ENCODE measurements at regions not wholly inside any gene's neighbourhood (a gene's known extent, or its start where the extent isn't known, plus 50 kb on each side); places are given as distances from the start of the nearest gene placed in this dataset.
"Not testable (repeated sequence)": the region's sequence is repeated elsewhere in the genome, so short reads cannot be mapped to it uniquely, and the experiment has no call there.

DNA sequence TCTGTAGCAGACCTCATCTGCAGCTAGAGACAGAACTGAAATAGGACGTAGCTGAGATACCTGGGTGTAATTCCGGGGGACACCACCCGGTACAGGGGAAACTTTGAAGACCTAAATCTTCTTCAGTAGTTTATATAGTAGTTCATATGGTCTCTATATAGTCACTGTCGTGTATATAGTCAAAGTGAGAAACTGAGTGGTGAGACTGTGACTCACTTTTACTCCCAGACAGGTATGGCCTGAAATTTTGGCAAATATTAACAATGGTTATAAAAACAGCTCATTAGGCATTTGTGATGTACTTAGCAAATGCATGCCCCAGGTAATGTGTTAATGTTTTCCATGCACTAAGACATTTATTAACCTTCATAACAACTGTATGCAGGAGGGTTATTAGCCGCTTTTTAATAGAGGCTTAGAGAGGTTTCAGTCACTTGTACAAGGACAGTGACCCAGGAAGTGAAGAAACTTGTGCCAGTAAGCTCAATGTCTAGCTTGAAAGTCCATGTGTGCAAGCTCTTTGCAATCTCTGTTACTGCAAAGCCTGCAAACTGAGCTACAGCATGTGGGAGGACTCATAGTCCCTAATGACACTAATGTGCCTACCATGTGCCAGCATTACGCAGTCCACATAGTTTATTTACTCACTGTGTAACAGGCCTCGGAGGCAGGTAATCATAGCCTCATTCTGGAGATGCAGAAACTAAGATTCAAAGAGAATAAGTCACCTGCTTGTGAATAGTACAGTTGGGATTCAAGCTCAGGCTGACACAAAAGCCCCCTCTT lies 165.4 kb upstream of the CHD6 start:
- no peak for DNase-seq

GRCh38 chr20:41782730-41783406 lies 164.7 kb upstream of the CHD6 start:
- no peak for DNase-seq

DNA sequence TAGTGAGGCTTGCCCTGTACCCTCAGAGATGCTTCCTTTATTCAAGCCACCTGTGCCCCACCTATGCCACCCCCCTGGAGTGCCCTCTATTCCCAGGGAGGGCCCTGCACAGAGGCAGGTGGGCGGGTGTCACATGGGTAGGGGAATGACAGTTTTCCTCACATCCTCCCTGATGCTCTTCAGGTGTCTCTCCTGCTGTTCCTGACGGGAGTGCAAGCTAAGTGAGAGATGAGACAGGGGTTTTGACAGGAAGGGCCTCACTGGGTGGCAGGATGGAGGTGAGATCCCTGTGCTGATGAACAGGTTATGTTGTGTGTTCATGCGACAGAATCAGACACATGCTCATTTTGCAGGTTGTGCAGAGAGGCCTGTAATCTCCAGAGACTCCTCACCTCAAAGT lies 164.1 kb upstream of the CHD6 start:
- no peak for DNase-seq

GRCh38 chr20:41776421-41776820 lies 158.2 kb upstream of the CHD6 start:
- DNase-seq, result no peak

DNA sequence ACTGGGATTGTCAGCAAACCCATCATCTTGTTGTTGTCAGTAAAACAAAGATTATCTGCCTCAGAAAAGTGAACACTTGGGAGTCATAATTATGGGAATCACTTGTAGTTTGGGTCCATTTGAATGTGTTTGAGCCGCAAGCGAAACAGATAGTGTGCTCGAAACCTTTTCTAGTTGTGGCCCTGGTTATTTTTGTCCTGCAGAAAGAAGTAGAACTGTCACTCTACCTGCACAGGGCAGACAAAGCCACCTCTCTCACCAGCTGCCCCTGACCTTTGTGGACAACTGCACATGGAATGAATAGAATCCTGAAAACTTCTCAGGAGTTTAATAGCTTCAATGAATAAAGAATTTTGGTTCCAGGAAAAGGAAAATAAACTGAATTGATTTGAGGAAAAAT lies 156.1 kb upstream of the CHD6 start:
- no peak for DNase-seq

DNA sequence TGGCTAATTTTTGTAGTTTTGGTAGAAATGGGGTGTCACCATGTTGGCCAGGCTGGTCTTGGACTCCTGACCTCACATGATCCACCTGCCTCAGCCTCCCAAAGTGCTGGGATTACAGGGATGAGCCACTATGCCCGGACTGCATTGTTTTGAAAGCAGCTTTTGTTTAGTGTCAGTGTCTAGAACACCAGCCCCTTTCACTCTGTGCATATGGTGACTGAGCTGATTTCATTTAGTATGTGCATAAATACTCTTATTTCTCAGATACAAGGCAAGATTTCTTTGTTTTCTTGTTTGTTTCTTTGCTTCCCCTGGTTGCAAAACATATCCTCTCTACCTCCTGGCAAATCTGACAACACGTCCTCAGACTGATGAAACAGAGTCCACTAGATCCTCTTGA lies 152.8 kb upstream of the CHD6 start:
- DNase-seq, result no peak

- no peak for DNase-seq
Measured at GRCh38 chr20:41770427-41770826, 152.2 kb upstream of the CHD6 start.

GRCh38 chr20:41769592-41770018 lies 151.4 kb upstream of the CHD6 start:
- DNase-seq, result no peak

DNA sequence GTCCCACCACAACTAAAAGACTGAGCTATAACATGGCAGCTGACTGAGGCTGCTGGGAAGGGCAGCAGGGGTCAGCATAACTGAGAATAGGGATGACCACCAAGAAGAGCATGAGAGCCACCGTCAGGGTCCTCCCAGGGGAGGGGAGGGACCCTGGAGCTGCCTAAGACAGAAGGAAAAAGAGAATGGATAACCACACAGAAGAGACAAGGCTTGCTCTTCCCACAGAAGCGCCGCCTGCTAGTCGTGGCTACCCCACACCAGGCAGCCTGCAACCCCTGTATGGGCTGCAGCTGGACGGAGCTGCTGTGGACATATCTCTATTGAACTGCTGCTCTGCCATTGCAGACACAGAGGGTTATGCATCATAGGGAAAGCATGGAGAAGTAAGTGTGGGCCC lies 132.0 kb upstream of the CHD6 start:
- DNase-seq, result no peak

- DNase-seq, result no peak
Measured at GRCh38 chr20:41748756-41749582, 130.8 kb upstream of the CHD6 start.

- DNase-seq, result no peak
Measured at GRCh38 chr20:41748051-41748450, 129.9 kb upstream of the CHD6 start.

DNA sequence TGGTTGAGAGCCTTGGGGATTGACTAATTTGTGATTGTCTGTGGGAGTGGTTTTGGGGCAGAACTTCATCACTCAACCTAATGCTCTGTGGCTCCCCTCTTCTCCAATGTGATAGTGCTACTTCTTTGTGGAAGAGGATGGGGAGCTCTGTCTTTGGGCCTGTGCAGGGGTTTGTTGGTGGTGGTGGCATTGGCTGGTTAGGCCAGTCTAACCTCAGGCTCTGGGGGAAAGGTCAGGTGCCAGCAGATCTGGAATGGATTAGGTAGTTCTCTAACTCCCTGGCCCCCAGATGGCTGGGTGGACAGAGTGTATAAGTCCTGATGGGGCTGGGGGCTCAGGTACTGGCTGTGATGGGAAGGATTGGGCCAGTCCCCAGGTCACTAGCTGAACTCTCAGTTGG lies 129.0 kb upstream of the CHD6 start:
- DNase-seq, result no peak

GRCh38 chr20:41746635-41747034 lies 128.5 kb upstream of the CHD6 start:
- no peak for DNase-seq

DNA sequence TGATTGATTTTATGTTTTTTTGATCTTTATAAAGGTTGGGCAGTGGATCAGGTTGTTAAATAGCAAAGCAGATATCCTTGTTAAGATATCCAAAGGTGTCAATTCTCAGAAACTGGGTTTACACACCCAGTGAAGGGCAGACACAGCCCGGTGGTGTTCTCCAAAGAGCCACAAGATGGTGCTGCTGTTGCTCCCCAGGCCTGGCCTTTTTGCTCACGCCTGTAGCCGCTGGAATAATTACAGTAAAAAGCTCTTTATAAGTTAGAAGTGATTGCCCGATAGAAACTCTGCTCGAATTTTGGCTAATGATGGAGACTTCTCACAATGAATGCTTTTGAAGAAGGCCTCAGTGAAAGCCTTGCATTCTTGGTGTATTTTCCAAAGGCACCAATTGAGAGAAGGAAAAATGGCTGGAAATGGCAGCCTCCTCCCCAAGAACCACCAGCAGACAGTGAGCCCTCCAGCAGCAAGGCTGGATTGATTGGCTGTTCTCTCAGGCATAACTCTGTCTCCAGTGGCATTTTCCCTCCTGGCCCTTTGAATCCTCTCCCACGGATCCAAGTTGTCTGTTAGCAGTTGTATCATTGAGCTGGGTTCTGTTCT lies 120.5 kb upstream of the CHD6 start:
- no peak for DNase-seq

GRCh38 chr20:41735949-41736348 lies 117.8 kb upstream of the CHD6 start:
- no peak for DNase-seq

GRCh38 chr20:41734506-41734945 lies 116.3 kb upstream of the CHD6 start:
- DNase-seq, result no peak

GRCh38 chr20:41733151-41733550 lies 115.0 kb upstream of the CHD6 start:
- no peak for DNase-seq

GRCh38 chr20:41731198-41731597 lies 113.0 kb upstream of the CHD6 start:
- DNase-seq, result not testable (repeated sequence)

DNA sequence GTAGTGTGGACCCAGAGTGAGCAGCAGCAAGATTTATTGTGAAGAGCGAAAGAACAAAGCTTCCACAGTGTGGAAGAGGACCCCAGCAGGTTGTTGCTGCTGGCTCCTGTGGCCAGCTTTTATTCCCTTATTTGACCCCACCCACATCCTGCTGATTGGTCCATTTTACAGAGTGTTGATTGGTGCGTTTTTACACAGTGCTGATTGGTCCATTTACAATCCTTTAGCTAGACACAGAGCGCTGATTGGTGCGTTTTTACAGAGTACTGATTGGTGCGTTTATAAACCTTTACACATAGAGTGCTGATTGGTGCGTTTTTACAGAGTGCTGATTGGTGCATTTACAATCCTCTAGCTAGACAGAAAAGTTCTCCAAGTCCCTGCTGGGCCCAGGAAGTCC lies 109.5 kb upstream of the CHD6 start:
- DNase-seq, result not testable (repeated sequence)

- no peak for DNase-seq
Measured at GRCh38 chr20:41726727-41727126, 108.5 kb upstream of the CHD6 start.

GRCh38 chr20:41719151-41719550 lies 101.0 kb upstream of the CHD6 start:
- no peak for DNase-seq

DNA sequence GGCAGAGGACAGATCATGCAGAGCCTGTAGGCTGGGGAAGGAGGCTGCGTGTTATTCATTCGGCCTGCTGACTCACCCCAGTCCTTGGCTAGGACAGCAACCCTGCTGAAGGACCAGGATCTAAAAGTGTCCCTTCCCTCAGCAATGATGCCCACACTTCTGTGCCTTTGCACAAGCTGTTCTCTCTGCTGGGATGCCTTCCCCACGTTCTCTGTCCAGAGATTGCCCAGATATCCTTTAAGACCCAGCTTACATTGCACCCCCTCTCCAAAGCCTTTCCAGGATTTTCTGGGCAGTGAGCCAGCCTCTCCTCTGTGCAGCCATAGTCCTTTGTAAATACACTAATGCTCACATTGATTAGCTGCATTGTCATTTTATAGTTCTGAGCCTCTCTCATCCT lies 99.3 kb upstream of the CHD6 start:
- DNase-seq, result no peak

DNA sequence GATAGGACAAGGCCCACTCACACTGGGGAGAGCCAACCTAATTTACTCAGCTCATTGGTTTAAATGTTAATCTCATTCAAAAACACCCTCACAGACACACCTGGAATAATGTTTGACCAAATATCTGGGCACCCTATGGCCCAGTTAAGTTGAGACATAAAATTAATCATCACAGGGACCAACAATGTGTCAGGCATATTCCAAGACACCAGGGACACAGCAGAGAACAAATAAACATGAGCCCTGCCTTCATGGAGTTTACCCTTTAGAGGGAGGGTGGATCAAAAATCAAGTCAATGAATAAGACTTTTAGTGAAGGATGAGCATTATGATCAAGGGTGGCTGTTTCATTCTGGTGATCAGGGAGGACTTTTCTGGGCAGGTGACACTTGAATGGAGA lies 98.7 kb upstream of the CHD6 start:
- DNase-seq, result no peak

Data from right forelimb (tissue), 1 donor.